Smooth muscle cell (in vitro differentiated cells): ENCODE measurements at regions not wholly inside any gene's neighbourhood (a gene's known extent, or its start where the extent isn't known, plus 50 kb on each side); places are given as distances from the start of the nearest gene placed in this dataset.

ENCODE experiments used
- DNase-seq: peaks from one replicate; lab custom pipeline; 2025; ENCODE audit not compliant: unreplicated experiment; lab: John Stamatoyannopoulos, UW
- H2AFZ ChIP-seq: fragments of 200-600 bp; sonication (generic); 2 replicates; pipeline ENCODE4 v1.6.0; 2016; ENCODE audit warnings: antibody characterized with exemption, low read depth, mild to moderate bottlenecking
- H3F3A ChIP-seq: fragments of 200-600 bp; sonication (generic); 2 replicates; pipeline ENCODE4 v1.6.0; 2017; ENCODE audit warnings: antibody characterized with exemption, low read depth
- H3K27ac ChIP-seq: fragments of 200-600 bp; sonication (generic); 2 replicates; pipeline ENCODE4 v1.5.1; 2016; ENCODE audit warnings: low read depth, mild to moderate bottlenecking
- H3K27me3 ChIP-seq: fragments of 200-600 bp; sonication (generic); 2 replicates; pipeline ENCODE4 v1.6.1; 2016; ENCODE audit warnings: low read depth, mild to moderate bottlenecking
- H3K36me3 ChIP-seq: fragments of 200-600 bp; sonication (generic); 2 replicates; pipeline ENCODE4 v1.5.1; 2016; ENCODE audit warnings: low read depth
- H3K4me1 ChIP-seq: fragments of 200-600 bp; sonication (generic); 2 replicates; pipeline ENCODE4 v1.5.1; 2016; ENCODE audit warnings: low read depth
- H3K4me2 ChIP-seq: fragments of 200-600 bp; sonication (generic); 2 replicates; pipeline ENCODE4 v1.6.0; 2016; ENCODE audit warnings: mild to moderate bottlenecking
- H3K4me3 ChIP-seq: fragments of 200-600 bp; sonication (generic); 2 replicates; pipeline ENCODE4 v1.5.1; 2016; ENCODE audit warnings: mild to moderate bottlenecking
- H3K79me2 ChIP-seq: fragments of 200-600 bp; sonication (generic); 2 replicates; pipeline ENCODE4 v1.6.0; 2016; ENCODE audit warnings: low read depth, mild to moderate bottlenecking
- H3K9ac ChIP-seq: fragments of 200-600 bp; sonication (generic); 2 replicates; pipeline ENCODE4 v1.6.0; 2016; ENCODE audit warnings: low read depth
- H3K9me3 ChIP-seq: fragments of 200-600 bp; sonication (generic); replicated peaks from 2 replicates; pipeline ENCODE4 v1.5.1; 2016; ENCODE audit warnings: low read depth
- H4K20me1 ChIP-seq: fragments of 200-600 bp; sonication (generic); 2 replicates; pipeline ENCODE4 v1.6.0; 2016; ENCODE audit warnings: low read depth
- WGBS: methylation state at CpG from one replicate; pipeline ENCODE4 v1.1.7; 2016; ENCODE audit warnings: low lambda C conversion rate; 5-methylcytosine and 5-hydroxymethylcytosine counted together
- TF ChIP-seq, protein P1 (sequence below): fragments of 200-600 bp; sonication (generic); IDR thresholded peaks from 2 replicates; pipeline ENCODE4 v1.5.1; 2017; ENCODE audit warnings: borderline replicate concordance, mild to moderate bottlenecking, antibody characterized with exemption; ENCODE audit not compliant: insufficient read depth, poor library complexity, severe bottlenecking

DNA sequence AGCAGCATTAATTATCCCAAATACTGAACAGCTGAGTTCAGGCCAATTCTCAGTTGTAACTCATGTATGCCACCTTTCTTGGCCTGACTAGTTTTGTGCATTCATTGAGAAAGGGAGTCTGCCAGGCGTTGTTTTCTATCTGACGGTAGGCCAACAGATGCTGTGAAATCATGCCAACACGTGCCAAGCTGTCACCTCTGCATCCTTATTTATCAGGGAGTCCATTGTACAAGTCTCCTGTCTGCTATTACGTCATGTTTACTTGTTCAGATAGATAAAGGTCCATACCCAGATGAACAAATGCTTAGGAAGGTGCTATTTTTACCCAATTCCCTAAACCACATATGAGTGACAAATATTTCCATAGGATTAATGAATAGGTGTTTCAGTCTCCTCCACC, 127.2 kb upstream of the CDK6 start:
- H2AFZ ChIP-seq, result no peak overlapping the region
- no peaks in the 10 kb centered on the region for H3F3A ChIP-seq
- H3K4me3 ChIP-seq, result no peak overlapping the region
- TF ChIP-seq, protein P1, sequence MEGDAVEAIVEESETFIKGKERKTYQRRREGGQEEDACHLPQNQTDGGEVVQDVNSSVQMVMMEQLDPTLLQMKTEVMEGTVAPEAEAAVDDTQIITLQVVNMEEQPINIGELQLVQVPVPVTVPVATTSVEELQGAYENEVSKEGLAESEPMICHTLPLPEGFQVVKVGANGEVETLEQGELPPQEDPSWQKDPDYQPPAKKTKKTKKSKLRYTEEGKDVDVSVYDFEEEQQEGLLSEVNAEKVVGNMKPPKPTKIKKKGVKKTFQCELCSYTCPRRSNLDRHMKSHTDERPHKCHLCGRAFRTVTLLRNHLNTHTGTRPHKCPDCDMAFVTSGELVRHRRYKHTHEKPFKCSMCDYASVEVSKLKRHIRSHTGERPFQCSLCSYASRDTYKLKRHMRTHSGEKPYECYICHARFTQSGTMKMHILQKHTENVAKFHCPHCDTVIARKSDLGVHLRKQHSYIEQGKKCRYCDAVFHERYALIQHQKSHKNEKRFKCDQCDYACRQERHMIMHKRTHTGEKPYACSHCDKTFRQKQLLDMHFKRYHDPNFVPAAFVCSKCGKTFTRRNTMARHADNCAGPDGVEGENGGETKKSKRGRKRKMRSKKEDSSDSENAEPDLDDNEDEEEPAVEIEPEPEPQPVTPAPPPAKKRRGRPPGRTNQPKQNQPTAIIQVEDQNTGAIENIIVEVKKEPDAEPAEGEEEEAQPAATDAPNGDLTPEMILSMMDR, result no peak
- no peak overlapping the region for H3K27ac ChIP-seq
- H3K36me3 ChIP-seq, result no peaks in the 10 kb centered on the region
- H3K9ac ChIP-seq, result no peak overlapping the region
- 91% methylated on average over 4 of the region's 4 CpGs for WGBS
- no peaks in the 10 kb centered on the region for H3K27me3 ChIP-seq
- H3K79me2 ChIP-seq, result no peaks in the 10 kb centered on the region
- no peaks in the 10 kb centered on the region for H3K4me1 ChIP-seq
- H3K4me2 ChIP-seq, result no peak overlapping the region
- H4K20me1 ChIP-seq, result no peaks in the 10 kb centered on the region
- no peak for DNase-seq
- H3K9me3 ChIP-seq, result no peaks in the 10 kb centered on the region

DNA sequence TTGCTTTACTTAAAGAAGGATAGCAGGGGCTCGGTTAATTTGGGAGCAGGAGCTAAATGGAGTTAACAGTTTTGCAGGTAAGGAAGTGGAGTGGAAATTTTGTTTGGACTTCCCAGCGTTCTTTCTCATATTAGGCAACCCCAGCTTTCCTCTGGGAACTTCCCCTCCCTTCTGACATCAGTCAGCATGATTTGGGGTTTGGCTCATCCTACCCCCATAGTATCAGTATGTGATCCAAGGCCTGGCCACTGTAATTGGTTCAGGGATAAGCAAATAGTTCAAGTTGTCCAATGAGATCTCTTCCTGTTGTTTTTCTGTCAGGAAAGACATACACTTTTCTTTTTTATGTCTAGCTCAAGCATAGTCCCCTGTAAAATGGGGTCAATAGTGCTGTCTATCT, 125.6 kb upstream of the CDK6 start:
- H4K20me1 ChIP-seq, result no peaks in the 10 kb centered on the region
- 89% methylated on average over 2 of the region's 2 CpGs for WGBS
- H3K4me2 ChIP-seq, result no peak overlapping the region
- no peak overlapping the region for H2AFZ ChIP-seq
- TF ChIP-seq, protein P1, result no peak
- H3K27me3 ChIP-seq, result no peaks in the 10 kb centered on the region
- no peaks in the 10 kb centered on the region for H3F3A ChIP-seq
- no peaks in the 10 kb centered on the region for H3K36me3 ChIP-seq
- no peak for DNase-seq
- H3K4me3 ChIP-seq, result no peak overlapping the region
- no peaks in the 10 kb centered on the region for H3K4me1 ChIP-seq
- H3K9me3 ChIP-seq, result no peaks in the 10 kb centered on the region
- H3K27ac ChIP-seq, result no peak overlapping the region
- H3K9ac ChIP-seq, result no peak overlapping the region
- H3K79me2 ChIP-seq, result no peaks in the 10 kb centered on the region

GRCh38 chr7:92956575-92956974, 120.2 kb upstream of the CDK6 start:
- no peak for DNase-seq
- H3K36me3 ChIP-seq, result no peaks in the 10 kb centered on the region
- H3K4me1 ChIP-seq, result no peaks in the 10 kb centered on the region
- no peaks in the 10 kb centered on the region for H3K27me3 ChIP-seq
- TF ChIP-seq, protein P1, result no peak
- no peak overlapping the region for H2AFZ ChIP-seq
- H4K20me1 ChIP-seq, result no peaks in the 10 kb centered on the region
- H3F3A ChIP-seq, result no peaks in the 10 kb centered on the region
- H3K9ac ChIP-seq, result no peak overlapping the region
- no peak overlapping the region for H3K4me3 ChIP-seq
- peaks cover 5% of the 10 kb centered on the region for H3K9me3 ChIP-seq
- H3K4me2 ChIP-seq, result no peak overlapping the region
- H3K79me2 ChIP-seq, result no peaks in the 10 kb centered on the region
- 93% methylated on average over 2 of the region's 2 CpGs for WGBS
- H3K27ac ChIP-seq, result no peak overlapping the region

- TF ChIP-seq, protein P1, result no peak
- H3K27ac ChIP-seq, result no peak overlapping the region
- H3K4me1 ChIP-seq, result no peaks in the 10 kb centered on the region
- H3K4me2 ChIP-seq, result no peak overlapping the region
- peaks cover 5% of the 10 kb centered on the region for H3K9me3 ChIP-seq
- H2AFZ ChIP-seq, result no peak overlapping the region
- H3F3A ChIP-seq, result no peaks in the 10 kb centered on the region
- no peaks in the 10 kb centered on the region for H3K79me2 ChIP-seq
- WGBS, result 55% methylated on average over 6 of the region's 6 CpGs
- H3K27me3 ChIP-seq, result no peaks in the 10 kb centered on the region
- DNase-seq, result no peak
- no peak overlapping the region for H3K9ac ChIP-seq
- no peaks in the 10 kb centered on the region for H4K20me1 ChIP-seq
- no peaks in the 10 kb centered on the region for H3K36me3 ChIP-seq
- no peak overlapping the region for H3K4me3 ChIP-seq
Observed at GRCh38 chr7:92955081-92955480, 118.7 kb upstream of the CDK6 start.
